A549 (cell line): ENCODE measurements at regions not wholly inside any gene's neighbourhood (a gene's known extent, or its start where the extent isn't known, plus 50 kb on each side); places are given as distances from the start of the nearest gene placed in this dataset.

Source experiments
- ATAC-seq, 2 experiments: fragments of 200-7000 bp in 1 of 2; fragments of >200 bp in 1 of 2; cut with Nextera tagmentation in 1 of 2; cut with Tn5 transposase in 1 of 2; 3 replicates each; pipeline versions ENCODE4 v1.8.0 to v1.9.1; 2018 to 2020; ENCODE audit warnings: mild to moderate bottlenecking in 1 of 2, moderate library complexity in 1 of 2
- CTCF ChIA-PET: fragments of 300-600 bp; sonication (Branson Sonifier 250); formaldehyde crosslinking; extraction: SDS; loops from one replicate; lab custom pipeline; 2021; ENCODE audit warnings: antibody characterized with exemption, inconsistent platforms; lab: Yijun Ruan, JAX
- POLR2A ChIA-PET: fragments of 350-600 bp; formaldehyde crosslinking; extraction: SDS; loops from one replicate; lab custom pipeline; 2021; ENCODE audit warnings: antibody characterized with exemption, inconsistent platforms; lab: Yijun Ruan, JAX
- DNase-seq, 2 experiments: peaks; one replicate each; pipeline versions ENCODE4 v3.0.0 to v3.0.0-alpha.2; 2011 to 2016; ENCODE audit warnings: low read depth in 1 of 2, low spot score in 1 of 2
- FAIRE-seq: peaks from 2 replicates; lab custom pipeline; 2011; peaks lifted over from hg19 to GRCh38; lab: Jason Lieb, UNC
- H3K27ac ChIP-seq, 2 experiments: fragments of >200 bp; sonication (Bioruptor Twin); formaldehyde crosslinking; 3 replicates each; pipeline ENCODE4 v1.5.1; 2016 to 2017
- H3K4me1 ChIP-seq: fragments of >200 bp; sonication (Bioruptor Twin); formaldehyde crosslinking; 3 replicates; pipeline ENCODE4 v1.6.1; 2016
- H3K4me2 ChIP-seq: fragments of >200 bp; sonication (Bioruptor Twin); formaldehyde crosslinking; 3 replicates; pipeline ENCODE4 v1.6.1; 2016
- H3K4me3 ChIP-seq: fragments of >200 bp; sonication (Bioruptor Twin); formaldehyde crosslinking; 3 replicates; pipeline ENCODE4 v1.5.1; 2016
- H3K9me3 ChIP-seq: fragments of >200 bp; sonication (Bioruptor Twin); formaldehyde crosslinking; 3 replicates; pipeline ENCODE4 v1.6.1; 2016
- BCL3 ChIP-seq: fragments of >200 bp; sonication (Bioruptor Twin); formaldehyde crosslinking; IDR thresholded peaks from 3 replicates; pipeline ENCODE4 v1.6.1; 2016
- CEBPB ChIP-seq, 2 experiments: fragments of >200 bp in 1 of 2; sonication (Bioruptor Twin) in 1 of 2; formaldehyde crosslinking in 1 of 2; IDR thresholded peaks; 2 replicates each; pipeline ENCODE4 v1.6.1; 2012 to 2016
- CHD4 ChIP-seq: fragments of 200-600 bp; sonication (generic); IDR thresholded peaks from 2 replicates; pipeline ENCODE4 v1.6.1; 2016; ENCODE audit warnings: antibody characterized with exemption, mild to moderate bottlenecking, borderline replicate concordance
- ELK1 ChIP-seq: fragments of 150-350 bp; IDR thresholded peaks from 2 replicates; pipeline ENCODE4 v1.6.1; 2014; ENCODE audit warnings: low read depth, mild to moderate bottlenecking, low read length
- FOSL2 ChIP-seq, 2 experiments: fragments of 450-650 bp in 1 of 2; fragments of >200 bp in 1 of 2; sonication (Bioruptor Twin) in 1 of 2; formaldehyde crosslinking; IDR thresholded peaks; 2 replicates each; pipeline versions ENCODE4 v1.5.0 to v1.6.1; 2016 to 2020; ENCODE audit warnings: mild to moderate bottlenecking in 1 of 2, moderate library complexity in 1 of 2
- GATA3 ChIP-seq: IDR thresholded peaks from 2 replicates; pipeline ENCODE4 v1.6.1; 2012; ENCODE audit warnings: borderline replicate concordance
- HDAC2 ChIP-seq: fragments of 200-600 bp; sonication (generic); IDR thresholded peaks from 2 replicates; pipeline ENCODE4 v1.6.1; 2016
- HEYL ChIP-seq: fragments of 250-450 bp; sonication (Bioruptor Pico); IDR thresholded peaks from 2 replicates; pipeline ENCODE4 v1.8.0; 2021; ENCODE audit warnings: mild to moderate bottlenecking, moderate library complexity
- HMGXB4 ChIP-seq: fragments of 250-450 bp; sonication (Bioruptor Pico); IDR thresholded peaks from 2 replicates; pipeline ENCODE4 v1.5.0; 2021; ENCODE audit warnings: mild to moderate bottlenecking, moderate library complexity, borderline replicate concordance
- MAFK ChIP-seq: fragments of 450-650 bp; IDR thresholded peaks from 2 replicates; pipeline ENCODE4 v1.6.1; 2014; ENCODE audit not compliant: partially characterized antibody
- MYC ChIP-seq: IDR thresholded peaks from 2 replicates; pipeline ENCODE4 v1.6.1; 2012; ENCODE audit warnings: mild to moderate bottlenecking, inconsistent platforms, low read length, improper control_type of control experiment, borderline replicate concordance
- NFE2L2 ChIP-seq: fragments of 150-350 bp; conservative IDR thresholded peaks from 2 replicates; pipeline ENCODE4 v1.6.1; 2014; ENCODE audit warnings: low read length
- NPAS2 ChIP-seq: fragments of 250-450 bp; sonication (Bioruptor Pico); IDR thresholded peaks from 2 replicates; pipeline ENCODE4 v1.8.0; 2022; ENCODE audit warnings: mild to moderate bottlenecking, moderate library complexity, borderline replicate concordance
- RAD21 ChIP-seq, 2 experiments: fragments of >200 bp in 1 of 2; sonication (Bioruptor Twin) in 1 of 2; formaldehyde crosslinking in 1 of 2; IDR thresholded peaks in 1 of 2; conservative IDR thresholded peaks in 1 of 2; 2 replicates in 1 of 2; 3 replicates in 1 of 2; pipeline ENCODE4 v1.6.1; 2012 to 2018; ENCODE audit warnings: inconsistent platforms in 1 of 2
- REST ChIP-seq: fragments of 200-600 bp; sonication (generic); IDR thresholded peaks from 2 replicates; pipeline ENCODE4 v1.6.1; 2016; ENCODE audit warnings: antibody characterized with exemption, mild to moderate bottlenecking, moderate library complexity
- RFX5 ChIP-seq: fragments of 450-650 bp; IDR thresholded peaks from 2 replicates; pipeline ENCODE4 v1.7.1; 2014; ENCODE audit warnings: antibody characterized with exemption, mild to moderate bottlenecking, moderate library complexity
- SREBF2 ChIP-seq: fragments of 450-650 bp; IDR thresholded peaks from 2 replicates; pipeline ENCODE4 v1.6.1; 2014; ENCODE audit warnings: mild to moderate bottlenecking, moderate library complexity
- TFCP2L1 ChIP-seq: fragments of 250-450 bp; sonication (Bioruptor Pico); IDR thresholded peaks from 2 replicates; pipeline ENCODE4 v1.5.0; 2021; ENCODE audit warnings: mild to moderate bottlenecking
- WGBS: methylation state at CpG from one replicate; pipeline ENCODE4 v1.1.6; 2017; ENCODE audit errors: missing lambda C conversion rate; 5-methylcytosine and 5-hydroxymethylcytosine counted together
- TF ChIP-seq, protein P1 (sequence below): IDR thresholded peaks from 2 replicates; pipeline ENCODE4 v1.6.1; 2012
- TF ChIP-seq, protein P2 (sequence below): fragments of 450-650 bp; IDR thresholded peaks from 2 replicates; pipeline ENCODE4 v1.6.1; 2014; ENCODE audit warnings: antibody characterized with exemption
- TF ChIP-seq, protein P3 (sequence below): fragments of 250-450 bp; sonication (Bioruptor Pico); IDR thresholded peaks from 2 replicates; pipeline ENCODE4 v1.5.0; 2020; ENCODE audit warnings: low read depth, mild to moderate bottlenecking, moderate library complexity

- ATAC-seq: no peak
- TF ChIP-seq GATA3 (no peak), NPAS2 (CRISPR knock-in tag) (no peak), ELK1 (no peak), CHD4 (no peak)
- TF ChIP-seq, protein P1, sequence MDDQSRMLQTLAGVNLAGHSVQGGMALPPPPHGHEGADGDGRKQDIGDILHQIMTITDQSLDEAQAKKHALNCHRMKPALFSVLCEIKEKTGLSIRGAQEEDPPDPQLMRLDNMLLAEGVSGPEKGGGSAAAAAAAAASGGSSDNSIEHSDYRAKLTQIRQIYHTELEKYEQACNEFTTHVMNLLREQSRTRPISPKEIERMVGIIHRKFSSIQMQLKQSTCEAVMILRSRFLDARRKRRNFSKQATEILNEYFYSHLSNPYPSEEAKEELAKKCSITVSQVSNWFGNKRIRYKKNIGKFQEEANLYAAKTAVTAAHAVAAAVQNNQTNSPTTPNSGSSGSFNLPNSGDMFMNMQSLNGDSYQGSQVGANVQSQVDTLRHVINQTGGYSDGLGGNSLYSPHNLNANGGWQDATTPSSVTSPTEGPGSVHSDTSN: no peak
- TF ChIP-seq, protein P2, sequence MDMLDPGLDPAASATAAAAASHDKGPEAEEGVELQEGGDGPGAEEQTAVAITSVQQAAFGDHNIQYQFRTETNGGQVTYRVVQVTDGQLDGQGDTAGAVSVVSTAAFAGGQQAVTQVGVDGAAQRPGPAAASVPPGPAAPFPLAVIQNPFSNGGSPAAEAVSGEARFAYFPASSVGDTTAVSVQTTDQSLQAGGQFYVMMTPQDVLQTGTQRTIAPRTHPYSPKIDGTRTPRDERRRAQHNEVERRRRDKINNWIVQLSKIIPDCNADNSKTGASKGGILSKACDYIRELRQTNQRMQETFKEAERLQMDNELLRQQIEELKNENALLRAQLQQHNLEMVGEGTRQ: no peak
- CTCF ChIA-PET: interaction anchor here (0.6 to 2.1 kb wide), 2 partner anchors 30 to 98 kb away, joined by 3 to 8 read pairs; no protein-coding TSS in a partner anchor
- no peak overlapping the region for H3K4me2 ChIP-seq
- no peak overlapping the region for H3K27ac ChIP-seq
- no peak overlapping the region for H3K4me3 ChIP-seq
- H3K4me1 ChIP-seq: peaks cover 34% of the 10 kb centered on the region
- FAIRE-seq: no peak
- POLR2A ChIA-PET: no interaction called here
- WGBS: 92% methylated on average over 3 of the region's 4 CpGs
- H3K9me3 ChIP-seq: no peaks in the 10 kb centered on the region
- DNase-seq: no peak
These were observed 176.2 kb upstream of the PWP1 start for GRCh38 chr12:107509421-107509820.

GRCh38 chr12:107510211-107510610, 175.4 kb upstream of the PWP1 start:
- ATAC-seq (no peak), FAIRE-seq (no peak), DNase-seq (no peak)
- no peaks in the 10 kb centered on the region for H3K9me3 ChIP-seq
- no peak overlapping the region for H3K4me2 ChIP-seq
- CTCF ChIA-PET: interaction anchor here (0.8 kb wide), 1 partner anchor 81 kb away, joined by 3 read pairs; no protein-coding TSS in a partner anchor
- TF ChIP-seq TFCP2L1 (CRISPR knock-in tag) (no peak), HMGXB4 (CRISPR knock-in tag) (no peak), HDAC2 (no peak)
- POLR2A ChIA-PET: interaction anchor here (0.7 kb wide), 1 partner anchor 128 kb away, joined by 3 read pairs; no protein-coding TSS in a partner anchor
- H3K4me3 ChIP-seq: no peak overlapping the region
- H3K27ac ChIP-seq: no peak overlapping the region
- H3K4me1 ChIP-seq: peaks cover 42% of the 10 kb centered on the region
- 68% methylated on average over 2 of the region's 2 CpGs for WGBS

GRCh38 chr12:107511292-107511691, 174.3 kb upstream of the PWP1 start:
- H3K4me1 ChIP-seq: peaks cover 53% of the 10 kb centered on the region
- ATAC-seq: no peak
- no peak overlapping the region; a peak in 1 of 6 replicates for H3K27ac ChIP-seq
- DNase-seq: no peak
- ChIA-PET CTCF (interaction anchor here (1.2 to 1.5 kb wide), 2 partner anchors 96 to 106 kb away, joined by 3 read pairs; no protein-coding TSS in a partner anchor), POLR2A (no interaction called here)
- FAIRE-seq: no peak
- no peaks in the 10 kb centered on the region for H3K9me3 ChIP-seq
- 89% methylated on average over 3 of the region's 3 CpGs for WGBS
- H3K4me3 ChIP-seq: no peak overlapping the region
- H3K4me2 ChIP-seq: no peak overlapping the region
- no peak for TF ChIP-seq RAD21 (conservative IDR thresholded peaks at IDR 0.05 in 1 of 2, IDR thresholded peaks at IDR 0.05 in 1 of 2)
- TF ChIP-seq RFX5: no peak
- TF ChIP-seq NFE2L2: no peak
- TF ChIP-seq SREBF2: no peak
- no peak for TF ChIP-seq NPAS2 (CRISPR knock-in tag)
- TF ChIP-seq GATA3: no peak
- TF ChIP-seq MAFK: no peak
- TF ChIP-seq BCL3: no peak
- no peak for TF ChIP-seq REST
- no peak for TF ChIP-seq MYC
- no peak for TF ChIP-seq CEBPB (IDR thresholded peaks at IDR 0.05)
- TF ChIP-seq HEYL (CRISPR knock-in tag): no peak
- no peak for TF ChIP-seq HDAC2
- TF ChIP-seq FOSL2 (IDR thresholded peaks at IDR 0.05): no peak
- no peak for TF ChIP-seq FOSL2 (CRISPR knock-in tag; IDR thresholded peaks at IDR 0.05)
- TF ChIP-seq, protein P3, sequence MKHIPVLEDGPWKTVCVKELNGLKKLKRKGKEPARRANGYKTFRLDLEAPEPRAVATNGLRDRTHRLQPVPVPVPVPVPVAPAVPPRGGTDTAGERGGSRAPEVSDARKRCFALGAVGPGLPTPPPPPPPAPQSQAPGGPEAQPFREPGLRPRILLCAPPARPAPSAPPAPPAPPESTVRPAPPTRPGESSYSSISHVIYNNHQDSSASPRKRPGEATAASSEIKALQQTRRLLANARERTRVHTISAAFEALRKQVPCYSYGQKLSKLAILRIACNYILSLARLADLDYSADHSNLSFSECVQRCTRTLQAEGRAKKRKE: no peak
